GM20000 (cell line): ENCODE measurements at regions not wholly inside any gene's neighbourhood (a gene's known extent, or its start where the extent isn't known, plus 50 kb on each side); places are given as distances from the start of the nearest gene placed in this dataset.

Experiments
- DNase-seq: peaks from one replicate; pipeline ENCODE4 v3.0.0; 2012; ENCODE audit warnings: low spot score
- TF ChIP-seq, protein P1 (sequence below): IDR thresholded peaks from 2 replicates; pipeline ENCODE4 v1.5.1; 2012; ENCODE audit warnings: mild to moderate bottlenecking, control low read depth; ENCODE audit errors: extremely low read depth, missing control alignments

DNA sequence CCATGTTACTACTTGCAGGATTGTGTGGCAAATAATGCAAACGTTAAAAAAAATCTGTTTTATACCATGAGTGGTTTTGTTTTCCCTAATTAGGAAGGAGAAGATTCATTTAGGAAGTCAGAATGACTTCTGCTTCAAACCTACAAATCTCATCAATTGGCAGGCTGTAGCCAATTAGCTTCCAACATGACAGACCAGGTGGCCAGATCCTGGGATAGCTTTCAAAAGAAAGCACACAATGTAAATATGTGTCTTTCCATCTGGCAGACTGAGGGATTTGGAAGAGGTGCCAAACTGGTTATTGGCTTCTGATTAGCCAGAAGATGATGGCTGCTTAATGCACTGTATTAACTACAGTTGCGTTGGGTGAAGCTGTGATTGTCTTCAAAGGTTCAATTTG lies 432.8 kb downstream of the ANKRD50 start:
- DNase-seq, result no peak
- TF ChIP-seq, protein P1, sequence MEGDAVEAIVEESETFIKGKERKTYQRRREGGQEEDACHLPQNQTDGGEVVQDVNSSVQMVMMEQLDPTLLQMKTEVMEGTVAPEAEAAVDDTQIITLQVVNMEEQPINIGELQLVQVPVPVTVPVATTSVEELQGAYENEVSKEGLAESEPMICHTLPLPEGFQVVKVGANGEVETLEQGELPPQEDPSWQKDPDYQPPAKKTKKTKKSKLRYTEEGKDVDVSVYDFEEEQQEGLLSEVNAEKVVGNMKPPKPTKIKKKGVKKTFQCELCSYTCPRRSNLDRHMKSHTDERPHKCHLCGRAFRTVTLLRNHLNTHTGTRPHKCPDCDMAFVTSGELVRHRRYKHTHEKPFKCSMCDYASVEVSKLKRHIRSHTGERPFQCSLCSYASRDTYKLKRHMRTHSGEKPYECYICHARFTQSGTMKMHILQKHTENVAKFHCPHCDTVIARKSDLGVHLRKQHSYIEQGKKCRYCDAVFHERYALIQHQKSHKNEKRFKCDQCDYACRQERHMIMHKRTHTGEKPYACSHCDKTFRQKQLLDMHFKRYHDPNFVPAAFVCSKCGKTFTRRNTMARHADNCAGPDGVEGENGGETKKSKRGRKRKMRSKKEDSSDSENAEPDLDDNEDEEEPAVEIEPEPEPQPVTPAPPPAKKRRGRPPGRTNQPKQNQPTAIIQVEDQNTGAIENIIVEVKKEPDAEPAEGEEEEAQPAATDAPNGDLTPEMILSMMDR, result no peak

DNA sequence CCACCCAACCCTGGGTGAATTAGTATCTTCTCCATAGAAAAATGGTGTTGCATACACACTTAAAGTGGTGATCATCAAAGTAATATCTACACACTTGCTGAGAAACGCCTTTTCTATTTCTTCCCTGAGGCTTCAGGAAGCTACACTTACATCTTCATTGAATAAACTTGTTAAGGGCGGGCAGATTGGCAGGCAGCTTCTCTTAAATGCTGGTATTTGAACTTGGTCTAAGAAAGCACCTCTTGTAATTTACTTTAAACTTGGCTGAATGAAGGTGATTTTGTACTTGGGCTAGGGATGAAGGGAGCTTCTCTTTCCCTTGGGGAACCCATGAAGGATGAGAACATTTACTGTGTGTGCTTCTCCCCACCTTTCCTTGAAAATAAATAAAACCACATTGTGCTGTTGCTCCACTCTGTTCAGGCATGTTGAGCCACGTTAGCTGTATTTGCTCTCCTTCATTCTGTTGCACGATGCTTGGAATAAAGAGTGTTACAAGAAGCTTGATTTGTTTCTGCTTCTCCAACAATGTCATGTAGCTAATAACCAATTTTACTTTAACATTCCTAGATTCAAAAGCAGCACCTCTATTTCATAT lies 430.1 kb downstream of the ANKRD50 start:
- no peak for DNase-seq
- TF ChIP-seq, protein P1, result no peak

DNA sequence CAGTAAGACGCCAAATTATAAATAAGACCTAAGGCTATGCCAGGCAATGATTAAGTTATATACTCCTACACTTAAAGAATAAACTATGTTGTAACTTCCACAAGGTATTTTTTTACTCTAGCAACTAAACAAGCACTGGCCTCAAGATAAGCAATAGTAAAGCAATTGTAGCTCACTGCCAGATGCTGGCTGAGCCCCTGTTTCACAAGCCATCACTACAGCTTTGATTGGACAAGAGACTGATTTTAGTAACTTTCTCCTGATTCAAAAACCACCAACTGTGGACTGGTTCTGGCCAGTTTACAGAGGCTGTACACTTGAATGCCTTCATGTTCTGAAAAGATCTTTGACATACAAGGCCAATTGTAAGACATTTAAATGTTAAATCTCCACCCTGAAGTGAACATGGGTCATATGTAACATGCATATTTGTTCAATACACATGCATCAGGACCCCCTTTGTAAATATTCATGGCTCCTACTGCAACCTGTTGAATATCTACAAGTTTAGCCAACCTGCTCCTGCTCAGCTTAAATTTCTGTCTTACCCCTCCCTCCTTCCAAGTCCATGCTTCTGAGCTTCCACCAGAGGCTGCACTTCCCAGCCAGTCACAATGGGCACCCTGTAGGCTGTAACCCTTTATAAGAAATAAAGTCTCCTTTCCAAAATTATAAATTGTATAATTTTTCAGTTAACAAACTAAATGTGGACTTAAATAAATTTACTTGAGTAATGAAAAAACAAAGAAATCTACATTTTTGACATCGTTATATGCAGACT lies 423.6 kb downstream of the ANKRD50 start:
- TF ChIP-seq, protein P1, result no peak

DNA sequence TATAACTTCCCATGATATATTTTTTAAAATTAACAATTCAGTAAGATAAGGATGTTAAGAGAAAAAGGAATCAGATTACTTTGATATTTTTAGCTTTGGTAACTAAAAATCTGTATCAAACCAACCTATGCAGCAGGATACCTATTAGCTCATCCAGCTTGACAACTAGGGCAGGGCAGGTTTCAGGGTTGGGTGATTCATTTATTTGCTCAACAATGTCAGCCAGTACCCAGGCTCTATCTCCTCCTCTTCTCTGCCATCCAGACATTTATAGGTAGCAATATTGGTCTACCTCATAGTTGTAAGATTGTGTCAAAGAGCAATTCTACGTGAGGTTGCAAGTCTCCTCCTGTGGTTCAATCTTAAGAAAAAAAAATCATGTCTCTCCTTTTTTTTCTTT lies 421.9 kb downstream of the ANKRD50 start:
- TF ChIP-seq, protein P1, result no peak
- DNase-seq, result no peak

More for the DNA sequence above, 423.6 kb downstream of the ANKRD50 start:
- no peak for DNase-seq

DNA sequence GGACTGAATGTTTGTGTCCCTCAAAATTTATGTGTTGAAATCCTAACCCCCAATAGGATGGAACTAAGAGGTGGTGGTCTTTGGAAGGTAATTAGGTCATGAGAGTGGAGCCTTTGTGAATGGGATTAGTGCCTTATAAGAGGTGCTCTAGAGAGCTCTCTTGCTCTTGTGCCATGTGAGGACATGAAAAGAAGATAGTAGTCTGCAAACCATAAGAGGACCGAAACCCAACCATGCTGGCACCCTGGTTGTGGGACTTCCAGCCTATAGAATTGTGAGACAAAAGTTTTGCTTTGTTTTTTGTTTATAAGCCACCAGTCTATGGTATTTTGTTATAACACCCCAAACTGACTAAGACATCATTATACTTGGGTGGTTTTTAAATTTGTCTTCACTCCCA lies 417.1 kb downstream of the ANKRD50 start:
- TF ChIP-seq, protein P1, result no peak
- no peak for DNase-seq

DNA sequence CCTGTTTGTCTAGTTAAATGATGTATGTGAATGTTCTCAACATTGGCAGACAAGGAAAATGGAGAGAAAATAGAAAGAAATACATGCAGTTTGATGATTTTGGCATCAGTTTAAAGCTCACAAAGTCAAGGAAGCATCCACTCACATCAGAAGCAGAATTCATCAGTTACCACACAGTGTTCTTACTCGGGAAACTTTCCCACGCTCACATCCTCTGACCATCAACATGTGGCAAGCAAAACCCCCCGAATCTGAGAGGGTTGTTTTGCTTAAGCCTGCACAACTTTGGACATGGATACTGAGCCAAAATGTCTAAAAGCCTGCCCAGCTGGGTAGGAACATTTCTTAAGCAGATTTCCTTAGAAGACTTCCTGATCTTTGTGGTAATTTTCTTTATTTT lies 407.6 kb downstream of the ANKRD50 start:
- TF ChIP-seq, protein P1, result no peak
- no peak for DNase-seq

DNA sequence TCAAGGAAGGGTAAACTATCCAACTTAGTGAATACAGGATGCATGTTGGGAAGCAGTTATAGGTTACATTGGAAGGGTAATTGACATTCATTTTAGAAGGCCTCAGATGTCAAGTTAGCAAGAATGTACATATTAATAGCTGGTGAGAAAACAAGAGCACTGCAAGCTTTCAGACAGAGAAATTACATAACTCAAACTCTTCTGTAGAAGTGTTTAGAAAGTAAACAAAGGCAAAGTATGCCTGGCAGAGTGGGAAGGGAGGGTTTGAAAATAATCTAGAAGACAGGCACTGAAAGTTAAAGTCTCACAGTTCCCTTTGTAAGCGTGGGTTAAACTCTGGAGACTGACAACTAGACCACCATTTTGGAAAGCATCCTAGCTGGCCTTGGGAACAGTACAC lies 406.2 kb downstream of the ANKRD50 start:
- TF ChIP-seq, protein P1, result no peak
- DNase-seq, result no peak
